Ectodermal cell (in vitro differentiated cells): ENCODE measurements at regions not wholly inside any gene's neighbourhood (a gene's known extent, or its start where the extent isn't known, plus 50 kb on each side); places are given as distances from the start of the nearest gene placed in this dataset.

ENCODE experiments used
- H3K27ac ChIP-seq: 2 replicates; pipeline ENCODE4 v1.7.0; 2013; ENCODE audit warnings: mild to moderate bottlenecking, low read depth, low read length; ENCODE audit not compliant: insufficient read depth, poor library complexity, severe bottlenecking
- H3K27me3 ChIP-seq: 2 replicates; pipeline ENCODE4 v1.7.0; 2013; ENCODE audit warnings: mild to moderate bottlenecking, low read length; ENCODE audit not compliant: insufficient read depth, control insufficient read depth, poor library complexity, severe bottlenecking
- H3K36me3 ChIP-seq: one replicate; pipeline ENCODE4 v1.7.0; 2013; ENCODE audit warnings: low read length; ENCODE audit not compliant: control insufficient read depth, insufficient read depth
- H3K4me1 ChIP-seq: one replicate; pipeline ENCODE4 v1.7.0; 2013; ENCODE audit warnings: low read length; ENCODE audit not compliant: control insufficient read depth, insufficient read depth
- H3K4me3 ChIP-seq: 2 replicates; pipeline ENCODE4 v1.7.0; 2013; ENCODE audit warnings: low read depth, low read length, control low read depth; ENCODE audit not compliant: insufficient read depth
- H3K9me3 ChIP-seq: 2 replicates; pipeline ENCODE4 v1.7.0; 2013; ENCODE audit warnings: mild to moderate bottlenecking, low read length, moderate library complexity; ENCODE audit not compliant: control insufficient read depth
- WGBS, 2 experiments: methylation state at CpG; one replicate each; pipeline ENCODE4 v1.1.7; 2013; ENCODE audit warnings: missing lambda C conversion rate in 2 of 2; 5-methylcytosine and 5-hydroxymethylcytosine counted together

DNA sequence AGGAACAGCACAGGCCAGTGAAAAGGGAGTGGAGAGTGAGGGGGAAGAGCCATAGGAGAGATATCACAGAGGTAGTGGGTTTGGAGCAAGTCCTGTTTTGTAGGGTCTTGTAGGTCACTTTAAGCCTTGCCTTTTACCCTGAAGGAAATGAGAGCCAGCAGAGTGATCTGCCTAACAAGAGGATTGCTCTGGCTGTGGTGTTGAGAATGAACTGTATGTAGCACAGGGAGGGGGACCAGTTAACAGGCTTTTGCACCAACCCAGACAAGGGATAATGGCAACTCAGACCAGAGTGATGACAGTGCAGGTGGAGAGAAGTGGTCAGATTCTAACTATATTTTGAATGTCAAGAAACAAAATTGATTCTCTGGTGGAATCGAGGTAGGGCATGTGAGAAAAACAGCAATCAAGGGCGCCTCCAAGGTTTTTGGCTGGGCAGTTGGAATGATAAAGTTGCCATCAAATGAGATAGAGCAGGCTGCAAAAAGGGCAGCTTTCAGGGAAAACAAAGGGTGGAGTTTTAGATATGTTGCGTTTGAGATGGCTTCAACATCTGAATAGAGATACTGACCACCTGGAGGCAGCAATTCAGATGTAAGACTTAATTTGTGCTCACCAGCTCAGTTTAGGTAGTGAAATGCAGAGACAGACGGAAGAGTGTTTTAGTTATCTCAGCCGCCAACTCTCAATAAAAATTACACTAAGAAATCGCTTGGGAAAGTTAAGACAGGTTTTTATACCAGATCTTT is 134.4 kb upstream of the BTBD3 start:
- Histone ChIP-seq H3K9me3 (no peaks in the 10 kb centered on the region), H3K27ac (no peak overlapping the region), H3K36me3 (no peaks in the 10 kb centered on the region)

DNA sequence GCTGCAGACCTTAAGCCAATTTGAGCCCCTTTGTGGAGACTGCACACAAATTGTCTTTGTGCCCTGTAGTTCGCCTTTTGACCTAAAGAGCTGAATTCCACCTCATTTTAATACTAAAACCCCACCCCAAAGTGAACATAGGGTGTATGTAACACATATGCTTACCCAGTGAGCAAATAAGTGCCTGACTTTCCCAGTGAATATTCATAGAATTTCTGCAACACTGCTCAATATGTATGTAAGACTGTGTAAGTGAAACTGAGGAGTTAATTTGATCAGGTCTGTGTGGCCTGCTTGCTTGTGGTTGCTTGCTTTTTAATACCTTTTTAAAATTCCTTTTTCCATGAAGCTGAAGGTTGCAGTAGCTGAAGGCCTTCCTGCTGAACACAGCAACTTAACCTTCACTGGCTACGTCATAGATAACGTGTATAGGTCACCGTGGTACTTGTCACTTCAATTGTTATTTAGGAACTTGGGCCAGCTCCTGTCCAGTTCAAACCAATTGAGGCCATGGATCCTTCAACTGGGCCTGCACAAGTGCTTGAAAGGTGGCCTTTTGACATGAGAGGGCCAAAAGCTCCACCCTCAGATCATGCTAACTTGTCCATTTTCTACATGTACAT is 131.7 kb upstream of the BTBD3 start:
- H3K4me1 ChIP-seq: no peaks in the 10 kb centered on the region
- no peaks in the 10 kb centered on the region for H3K27me3 ChIP-seq
- H3K36me3 ChIP-seq: no peaks in the 10 kb centered on the region
- H3K9me3 ChIP-seq: no peaks in the 10 kb centered on the region
- no peak overlapping the region for H3K4me3 ChIP-seq
- 93 to 96% methylated on average over 4 of the region's 4 CpGs for WGBS, 2 experiments
- H3K27ac ChIP-seq: no peak overlapping the region

More for the DNA sequence above, 134.4 kb upstream of the BTBD3 start:
- 53 to 55% methylated on average over 5 to 6 of the region's 6 CpGs for WGBS, 2 experiments
- Histone ChIP-seq H3K27me3 (no peaks in the 10 kb centered on the region), H3K4me1 (no peaks in the 10 kb centered on the region), H3K4me3 (no peak overlapping the region)

DNA sequence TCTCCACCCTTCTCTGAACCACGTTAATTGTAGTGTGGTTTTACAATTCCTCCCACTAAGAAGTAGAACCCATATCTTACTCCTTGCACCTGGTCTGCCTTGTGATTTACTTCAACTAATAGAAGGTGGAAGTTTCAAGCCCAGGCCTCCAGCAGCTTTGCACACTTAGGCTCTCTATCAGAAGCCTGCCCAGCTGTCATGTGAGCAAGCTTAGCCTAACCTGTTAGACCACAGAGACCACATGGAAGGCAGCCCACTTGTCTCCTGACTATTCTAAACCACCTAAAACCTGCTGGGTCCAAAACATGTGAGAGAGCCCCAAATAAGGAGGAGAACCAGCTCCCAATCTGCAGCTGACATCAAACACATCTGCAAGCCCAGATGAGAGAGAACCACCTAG is 127.6 kb upstream of the BTBD3 start:
- Histone ChIP-seq H3K36me3 (no peaks in the 10 kb centered on the region), H3K4me1 (peaks cover 5% of the 10 kb centered on the region), H3K27me3 (no peaks in the 10 kb centered on the region), H3K9me3 (no peaks in the 10 kb centered on the region), H3K4me3 (no peak overlapping the region), H3K27ac (no peak overlapping the region)
- 95 to 100% methylated on average over 1 of the region's 1 CpG for WGBS, 2 experiments

DNA sequence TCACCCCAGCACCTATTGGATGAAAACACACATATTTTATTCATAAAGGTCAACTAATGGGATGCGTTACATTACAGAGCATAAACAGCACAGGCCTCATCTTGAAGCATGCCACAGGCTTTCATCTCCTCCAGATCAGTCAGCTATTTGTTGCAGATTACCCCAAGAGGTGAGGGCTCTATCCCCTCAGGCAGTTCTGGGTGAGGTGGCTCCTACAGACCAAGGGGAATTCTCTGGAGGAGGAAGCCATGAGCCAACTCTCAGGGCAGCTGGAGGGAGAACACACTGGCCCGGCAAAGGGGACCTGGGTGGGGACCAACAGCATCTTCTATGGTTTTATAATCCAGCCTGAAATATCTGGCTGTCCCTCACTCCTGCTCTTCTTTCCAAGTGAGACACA is 126.4 kb upstream of the BTBD3 start:
- no peaks in the 10 kb centered on the region for H3K27me3 ChIP-seq
- no peak overlapping the region for H3K27ac ChIP-seq
- no peak overlapping the region for H3K4me3 ChIP-seq
- H3K4me1 ChIP-seq: peaks cover 5% of the 10 kb centered on the region
- H3K9me3 ChIP-seq: no peaks in the 10 kb centered on the region
- 88 to 90% methylated on average over 2 of the region's 2 CpGs for whole genome bisulfite sequencing, 2 experiments
- H3K36me3 ChIP-seq: no peaks in the 10 kb centered on the region

DNA sequence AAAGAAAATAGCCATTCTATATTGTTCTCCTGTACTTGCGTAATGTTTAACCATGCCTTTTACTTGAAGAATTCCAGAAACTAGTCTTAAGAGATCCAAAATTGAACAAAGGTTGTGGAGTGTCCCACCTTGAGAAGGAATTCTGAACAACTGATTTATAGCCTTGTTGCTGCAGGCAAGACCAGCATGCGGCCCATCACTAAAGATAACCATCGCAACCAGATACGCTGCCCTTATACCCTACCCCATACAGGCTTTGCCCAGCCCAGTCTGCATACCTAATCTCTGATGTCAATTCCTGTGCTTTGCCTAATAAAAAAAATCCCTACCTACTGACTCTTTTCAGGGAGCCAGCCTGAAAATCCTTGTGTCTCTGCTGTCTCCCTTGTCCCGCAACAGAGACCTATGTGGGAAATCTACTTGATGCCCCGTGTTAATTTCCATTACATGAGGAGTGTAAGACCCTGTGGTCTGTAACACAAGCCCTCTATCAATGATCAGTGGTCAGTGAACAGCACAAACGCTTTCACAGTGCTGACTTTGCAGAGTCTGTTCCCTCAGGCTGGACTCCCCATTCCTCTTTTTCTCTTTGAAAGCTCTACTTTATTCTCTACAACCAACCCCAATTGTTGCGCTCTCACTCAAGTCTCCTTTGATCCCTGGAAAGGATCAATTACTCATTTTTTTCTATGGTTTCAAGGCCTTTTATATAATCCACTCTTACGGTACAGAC is 125.7 kb upstream of the BTBD3 start:
- WGBS, 2 experiments: 83 to 84% methylated on average over 8 to 9 of the region's 9 CpGs
- peaks cover 5% of the 10 kb centered on the region for H3K4me1 ChIP-seq
- no peaks in the 10 kb centered on the region for H3K36me3 ChIP-seq
- H3K9me3 ChIP-seq: no peaks in the 10 kb centered on the region
- no peak overlapping the region for H3K4me3 ChIP-seq
- no peaks in the 10 kb centered on the region for H3K27me3 ChIP-seq
- peak overlapping the region; percentile 70 for H3K27ac ChIP-seq

DNA sequence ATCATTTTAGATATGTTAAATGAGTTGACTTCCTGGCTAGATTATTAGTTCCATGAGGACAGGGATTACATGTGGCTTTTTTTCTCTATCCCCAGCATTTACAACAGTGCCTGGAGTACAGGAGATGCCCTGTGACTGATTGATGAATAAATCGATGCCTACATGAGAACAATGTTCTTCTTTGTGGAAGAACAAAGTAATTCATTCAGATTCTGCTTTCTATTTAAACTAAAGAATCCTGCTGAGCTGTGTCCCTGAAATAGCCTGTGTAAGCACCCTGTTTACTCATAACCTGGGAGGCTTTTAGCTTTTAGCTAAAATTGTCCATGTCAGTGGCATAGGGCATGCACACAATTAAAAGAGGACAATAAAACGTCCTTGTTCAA is 125.1 kb upstream of the BTBD3 start:
- Histone ChIP-seq H3K4me3 (no peak overlapping the region), H3K36me3 (no peaks in the 10 kb centered on the region)

DNA sequence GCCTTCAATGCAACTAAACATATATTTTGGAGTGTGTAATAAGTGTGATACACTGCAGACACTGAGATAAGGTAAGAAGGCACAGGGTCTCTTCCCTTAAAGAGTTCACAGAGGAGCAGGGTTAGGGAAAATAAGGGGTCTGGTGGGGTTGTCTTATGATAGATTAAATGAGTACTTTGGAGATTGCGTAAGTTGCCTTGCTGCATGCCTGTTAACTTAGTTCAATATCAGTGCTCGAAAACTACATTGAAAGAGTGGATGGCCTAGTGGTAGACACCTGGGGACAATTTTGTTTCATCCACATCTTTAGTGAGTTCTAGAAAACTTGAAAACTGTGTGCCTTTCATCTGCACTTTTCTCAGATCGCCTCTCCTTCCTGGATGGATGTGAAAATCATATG is 123.2 kb upstream of the BTBD3 start:
- WGBS, 2 experiments: 91 to 94% methylated on average over 3 of the region's 3 CpGs
- H3K4me1 ChIP-seq: peaks cover 5% of the 10 kb centered on the region
- H3K36me3 ChIP-seq: no peaks in the 10 kb centered on the region
- H3K9me3 ChIP-seq: no peaks in the 10 kb centered on the region
- H3K27me3 ChIP-seq: no peaks in the 10 kb centered on the region
- no peak overlapping the region for H3K4me3 ChIP-seq
- no peak overlapping the region for H3K27ac ChIP-seq

More for the DNA sequence above, 125.1 kb upstream of the BTBD3 start:
- Histone ChIP-seq H3K9me3 (no peaks in the 10 kb centered on the region), H3K4me1 (peaks cover 5% of the 10 kb centered on the region), H3K27me3 (no peaks in the 10 kb centered on the region), H3K27ac (peak overlapping the region; percentile 70)
- WGBS, 2 experiments: 73 to 87% methylated on average over 2 of the region's 2 CpGs

DNA sequence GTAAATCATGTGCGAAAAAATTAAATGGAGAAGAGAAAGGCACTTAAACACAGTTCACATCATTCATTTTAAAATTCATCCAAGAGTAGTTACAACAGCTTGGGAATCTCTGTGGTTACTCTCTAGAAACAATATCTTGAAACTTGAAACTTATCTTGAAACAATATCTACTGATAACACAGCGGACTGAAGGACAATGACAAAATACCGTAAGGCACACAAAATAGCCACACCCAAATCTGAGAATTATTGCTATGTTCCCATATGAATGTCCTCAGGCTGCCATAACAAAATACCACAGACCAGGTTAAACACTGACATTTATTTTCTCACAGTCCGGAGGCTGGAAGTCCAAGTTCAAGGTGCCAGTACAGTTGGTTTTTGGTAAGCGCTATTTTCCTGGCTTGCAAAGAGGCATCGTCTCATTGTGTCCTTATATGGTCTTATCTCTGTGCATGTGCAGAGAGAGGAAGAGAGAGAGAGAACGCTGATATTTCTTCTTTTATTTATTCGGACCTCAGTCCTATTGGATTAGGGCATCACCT is 122.5 kb upstream of the BTBD3 start:
- 85 to 88% methylated on average over 7 of the region's 8 CpGs for WGBS, 2 experiments
- Histone ChIP-seq H3K4me1 (peaks cover 5% of the 10 kb centered on the region), H3K27me3 (no peaks in the 10 kb centered on the region), H3K27ac (no peak overlapping the region), H3K9me3 (no peaks in the 10 kb centered on the region), H3K4me3 (no peak overlapping the region), H3K36me3 (no peaks in the 10 kb centered on the region)

DNA sequence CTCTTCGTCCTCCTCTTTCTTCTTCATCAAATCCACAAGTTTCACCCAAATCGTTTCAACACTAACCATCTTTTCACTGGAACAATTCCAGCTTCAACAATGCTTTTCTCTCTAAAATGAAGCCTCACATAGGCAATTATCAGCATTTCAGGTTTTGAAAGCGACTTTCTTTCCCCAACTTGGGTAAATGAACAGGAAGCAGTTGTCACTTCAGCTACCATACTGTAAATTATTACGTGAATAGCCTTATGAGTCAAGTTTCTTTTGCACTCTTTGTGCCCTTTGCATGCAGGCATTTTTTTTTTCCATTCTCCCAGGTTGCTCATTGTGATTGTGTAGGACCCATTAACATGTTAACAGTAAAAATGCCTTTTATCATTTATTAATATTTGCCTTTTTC is 121.7 kb upstream of the BTBD3 start:
- no peak overlapping the region for H3K4me3 ChIP-seq
- H3K9me3 ChIP-seq: no peaks in the 10 kb centered on the region
- H3K27me3 ChIP-seq: no peaks in the 10 kb centered on the region
- H3K27ac ChIP-seq: no peak overlapping the region
- 80 to 81% methylated on average over 4 of the region's 4 CpGs for WGBS, 2 experiments
- peaks cover 5% of the 10 kb centered on the region for H3K4me1 ChIP-seq
- no peaks in the 10 kb centered on the region for H3K36me3 ChIP-seq

DNA sequence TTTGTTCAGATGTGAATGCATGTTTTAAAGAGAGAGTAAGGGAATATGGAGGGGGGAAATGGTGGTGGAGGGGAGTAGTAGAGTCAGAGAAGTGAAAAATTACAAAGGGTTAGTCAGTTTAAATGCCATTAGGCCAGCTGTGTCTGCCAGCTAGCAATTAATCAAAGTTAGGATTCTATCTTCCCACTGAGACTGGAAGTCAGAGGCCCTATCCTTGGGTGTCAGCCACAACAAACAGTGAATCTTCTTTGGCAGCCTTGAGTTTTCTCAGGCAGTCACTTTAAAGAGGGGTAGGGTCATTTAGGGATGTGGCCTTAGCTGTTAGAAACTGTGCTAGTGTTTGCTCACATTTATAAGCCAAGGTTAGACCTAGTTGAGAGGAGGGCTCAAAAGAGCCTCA is 120.5 kb upstream of the BTBD3 start:
- Histone ChIP-seq H3K27ac (no peak overlapping the region), H3K9me3 (no peaks in the 10 kb centered on the region), H3K27me3 (no peaks in the 10 kb centered on the region), H3K4me1 (no peaks in the 10 kb centered on the region), H3K36me3 (no peaks in the 10 kb centered on the region), H3K4me3 (no peak overlapping the region)
